Fibroblast of villous mesenchyme (primary cell): ENCODE measurements at regions not wholly inside any gene's neighbourhood (a gene's known extent, or its start where the extent isn't known, plus 50 kb on each side); places are given as distances from the start of the nearest gene placed in this dataset.

Experiments used
- DNase-seq: peaks from one replicate; pipeline ENCODE4 v3.0.0-alpha.2; 2010; ENCODE audit warnings: low read depth
- H3K4me3 ChIP-seq: 2 replicates; pipeline ENCODE4 v1.5.1; 2011; ENCODE audit warnings: low read depth, mild to moderate bottlenecking, low read length
- CTCF ChIP-seq: IDR thresholded peaks from 2 replicates; pipeline ENCODE4 v1.5.1; 2012; ENCODE audit warnings: low read depth, mild to moderate bottlenecking, low read length; ENCODE audit not compliant: insufficient read depth

GRCh38 chr2:8146132-8147005 is 535.5 kb upstream of the ID2 start:
- DNase-seq = no peak
- no peak for TF ChIP-seq CTCF
- no peak overlapping the region for H3K4me3 ChIP-seq

- H3K4me3 ChIP-seq = no peak overlapping the region
- TF ChIP-seq CTCF = no peak
- DNase-seq = peak; percentile 58
These were observed 533.4 kb upstream of the ID2 start for GRCh38 chr2:8148260-8149006.

- no peak overlapping the region for H3K4me3 ChIP-seq
- DNase-seq = no peak
- TF ChIP-seq CTCF = no peak
These were observed 532.9 kb upstream of the ID2 start for GRCh38 chr2:8149007-8149405.

GRCh38 chr2:8149985-8150539 is 531.8 kb upstream of the ID2 start:
- no peak for DNase-seq
- H3K4me3 ChIP-seq = no peak overlapping the region
- TF ChIP-seq CTCF = no peak

GRCh38 chr2:8151888-8152287 is 530.0 kb upstream of the ID2 start:
- DNase-seq = no peak
- no peak for TF ChIP-seq CTCF
- no peak overlapping the region for H3K4me3 ChIP-seq

GRCh38 chr2:8152392-8153257 is 529.2 kb upstream of the ID2 start:
- H3K4me3 ChIP-seq = no peak overlapping the region
- no peak for TF ChIP-seq CTCF
- no peak for DNase-seq
